Left lobe of liver (tissue), 2 donors: ENCODE measurements at regions not wholly inside any gene's neighbourhood (a gene's known extent, or its start where the extent isn't known, plus 50 kb on each side); places are given as distances from the start of the nearest gene placed in this dataset.

Experiments
- ATAC-seq: fragments of 200-7000 bp; cut with Tn5 transposase; one replicate; pipeline ENCODE4 v1.9.1; 2020; ENCODE audit warnings: mild to moderate bottlenecking, moderate library complexity
- DNase-seq: peaks from one replicate; pipeline ENCODE4 v3.0.0-alpha.2; 2020; ENCODE audit warnings: low spot score
- donor health status: DM: no; HTN: no; CAD: no; lungs with moderate emphysema.
- donor health status: DM: no; HTN: yes; CAD: no.

DNA sequence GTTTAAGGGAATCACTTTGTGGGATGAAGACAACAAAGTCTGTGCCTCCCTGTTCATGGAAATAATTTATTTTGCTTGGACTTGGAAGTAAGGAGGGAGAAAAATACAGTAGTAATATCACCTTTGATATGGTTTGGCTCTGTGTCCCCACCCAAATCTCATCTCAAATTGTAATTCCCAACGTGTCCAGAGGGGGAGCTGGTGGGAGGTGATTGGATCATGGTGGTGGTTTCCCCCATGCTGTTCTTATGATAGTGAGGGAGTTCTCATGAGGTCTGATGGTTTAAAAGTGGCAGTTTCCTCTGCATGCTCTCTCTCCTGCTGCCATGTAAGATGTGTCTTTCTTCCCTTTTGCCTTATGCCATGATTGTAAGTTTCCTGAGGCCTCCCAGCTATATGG lies 460.7 kb downstream of the NOVA1 start:
- ATAC-seq = no peak
- DNase-seq = no peak

- no peak for ATAC-seq
Measured at GRCh38 chr14:26132061-26132645, 465.7 kb downstream of the NOVA1 start.

DNA sequence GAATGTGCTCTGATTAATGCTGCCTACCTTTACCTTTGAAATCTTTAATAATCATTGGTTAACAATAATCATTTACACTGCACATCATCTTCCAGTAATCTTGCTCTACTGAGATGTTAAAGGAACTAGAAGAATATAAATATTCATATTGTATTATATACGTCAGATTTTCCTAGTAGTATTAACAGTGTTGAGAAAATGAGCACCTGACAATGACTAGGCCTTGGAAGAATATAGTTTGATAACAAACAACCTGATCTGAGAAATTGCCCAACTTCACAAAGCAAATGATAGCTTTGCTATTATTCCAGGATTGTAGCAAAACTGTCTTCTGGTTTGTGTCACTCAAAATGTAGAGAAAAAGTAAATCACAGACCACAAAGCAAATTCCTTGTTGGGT lies 467.1 kb downstream of the NOVA1 start:
- DNase-seq (no peak), ATAC-seq (no peak)

More at GRCh38 chr14:26132061-26132645, 465.7 kb downstream of the NOVA1 start:
- DNase-seq = no peak

DNA sequence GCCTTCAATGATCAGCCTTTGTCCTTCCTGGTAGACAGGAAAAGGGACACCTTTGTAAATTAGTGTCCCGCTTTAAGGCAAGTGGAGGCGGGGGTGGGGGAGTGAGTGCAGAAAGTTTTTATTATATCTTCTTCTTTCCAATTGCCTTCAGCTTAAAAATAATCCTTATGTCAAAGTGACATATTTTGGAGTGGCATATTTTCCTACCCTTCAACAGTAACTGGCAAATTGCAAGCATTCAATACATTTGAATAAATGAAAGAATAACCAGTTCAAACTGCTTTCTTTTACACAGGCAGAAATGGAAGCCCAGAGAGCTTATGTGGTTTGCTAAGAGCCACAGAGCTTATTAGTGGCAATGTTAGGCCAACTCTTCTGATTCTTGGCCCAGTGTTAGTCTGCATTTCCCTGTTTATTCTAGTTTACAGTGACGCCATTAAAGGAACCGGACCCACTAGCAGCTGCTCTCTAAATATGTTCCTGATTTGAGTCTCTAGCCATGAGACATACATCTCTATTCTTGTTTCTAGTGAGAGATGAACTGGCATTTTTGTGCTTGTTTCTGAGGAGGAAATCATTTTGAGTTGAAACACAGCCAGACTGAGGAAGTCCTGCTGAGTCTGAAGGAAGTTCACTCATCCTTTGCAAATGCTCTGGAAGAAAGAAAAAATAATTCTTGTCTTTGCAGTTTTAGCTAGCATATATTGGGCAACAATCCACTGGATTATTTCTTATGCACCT lies 468.7 kb downstream of the NOVA1 start:
- DNase-seq (no peak), ATAC-seq (peak; percentile 32)

GRCh38 chr14:26124896-26125438 lies 472.9 kb downstream of the NOVA1 start:
- ATAC-seq (no peak), DNase-seq (no peak)

- DNase-seq (no peak), ATAC-seq (no peak)
Measured at GRCh38 chr14:26123459-26123858, 474.4 kb downstream of the NOVA1 start.

DNA sequence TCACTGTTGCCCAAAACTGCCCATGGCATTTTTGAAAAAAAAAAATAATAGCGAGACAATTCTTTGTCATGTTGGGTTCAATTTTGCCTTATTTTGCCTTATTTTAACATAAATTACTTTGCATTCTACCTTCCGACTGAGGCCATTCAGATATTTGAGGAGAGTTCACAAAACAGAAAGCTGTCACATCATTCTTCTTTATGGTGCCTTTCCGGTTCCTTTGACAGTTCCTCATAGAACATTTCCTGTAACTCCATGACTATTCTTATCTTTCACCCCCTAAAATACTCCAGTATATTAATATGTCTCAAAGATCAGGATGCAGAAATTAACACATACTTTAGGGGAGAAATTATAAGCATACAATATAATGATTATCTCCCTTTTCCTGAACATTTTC lies 476.7 kb downstream of the NOVA1 start:
- DNase-seq = no peak
- ATAC-seq = no peak

GRCh38 chr14:26113911-26114640 lies 483.8 kb downstream of the NOVA1 start:
- ATAC-seq = no peak
- DNase-seq = no peak

- DNase-seq (no peak), ATAC-seq (no peak)
Measured at GRCh38 chr14:26104717-26105116, 493.1 kb downstream of the NOVA1 start.

GRCh38 chr14:26097852-26098251 lies 500.0 kb downstream of the NOVA1 start:
- ATAC-seq (no peak), DNase-seq (no peak)

DNA sequence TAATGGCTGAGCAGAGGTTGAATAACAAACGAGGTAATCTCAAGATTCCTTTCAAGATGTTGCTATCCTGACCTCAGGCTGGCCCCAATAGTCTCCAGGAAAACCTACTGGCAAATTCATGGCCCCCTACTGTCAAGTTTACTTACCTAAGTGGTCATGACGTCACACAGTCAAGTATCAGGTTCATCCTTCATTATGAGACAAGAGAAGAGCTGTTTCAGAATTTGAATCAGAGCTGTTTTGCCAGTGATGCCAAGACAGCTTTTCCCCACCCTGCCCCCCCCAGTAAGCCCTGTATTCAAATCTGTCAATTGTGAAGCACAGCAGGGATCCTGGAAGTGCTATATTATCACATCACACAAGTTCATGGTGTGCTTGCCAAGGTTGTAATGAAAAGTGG lies 509.6 kb downstream of the NOVA1 start:
- DNase-seq (no peak), ATAC-seq (no peak)

DNA sequence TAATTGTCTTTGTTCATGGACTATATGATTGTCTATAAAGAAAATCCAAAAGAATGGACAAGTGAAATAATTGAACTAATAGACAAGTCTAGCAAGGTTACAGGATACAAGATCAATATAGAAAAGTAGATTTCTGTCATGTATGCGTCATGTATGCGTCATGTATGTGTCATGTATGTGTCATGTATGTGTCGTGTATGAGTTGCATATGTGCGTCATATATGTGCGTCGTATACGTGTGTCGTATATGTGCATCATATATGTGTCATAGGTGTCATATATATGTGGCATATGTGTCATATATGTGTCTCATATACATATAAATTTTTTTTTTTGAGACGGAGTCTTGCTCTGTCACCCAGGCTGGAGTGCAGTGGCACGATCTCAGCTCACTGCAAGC lies 516.8 kb downstream of the NOVA1 start:
- DNase-seq (no peak), ATAC-seq (no peak)

- no peak for ATAC-seq
Measured at GRCh38 chr14:26078561-26078960, 519.3 kb downstream of the NOVA1 start.

DNA sequence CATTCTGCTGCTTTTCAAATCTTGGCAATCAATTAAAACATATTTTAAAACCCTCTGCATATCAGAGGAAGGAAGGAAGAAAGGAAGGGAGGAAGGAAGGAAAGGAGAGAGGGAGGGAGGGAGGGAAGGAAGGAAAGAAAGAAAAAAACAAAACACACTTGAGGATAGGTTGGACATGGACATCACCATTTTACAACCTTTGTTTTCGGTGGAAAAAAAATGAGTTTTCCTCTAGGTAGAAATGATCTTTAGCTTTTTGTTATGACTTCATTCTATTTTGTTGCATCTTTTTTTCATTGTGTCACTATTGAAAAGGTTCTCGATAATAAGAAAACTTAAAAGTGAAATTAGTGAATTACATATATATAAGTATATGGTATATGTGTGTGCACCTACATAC lies 522.9 kb downstream of the NOVA1 start:
- ATAC-seq (no peak), DNase-seq (no peak)

More at GRCh38 chr14:26078561-26078960, 519.3 kb downstream of the NOVA1 start:
- DNase-seq = no peak

GRCh38 chr14:26070443-26070842 lies 527.4 kb downstream of the NOVA1 start:
- ATAC-seq = no peak
- DNase-seq = no peak

- ATAC-seq (no peak), DNase-seq (no peak)
Measured at GRCh38 chr14:26067786-26068459, 529.9 kb downstream of the NOVA1 start.

DNA sequence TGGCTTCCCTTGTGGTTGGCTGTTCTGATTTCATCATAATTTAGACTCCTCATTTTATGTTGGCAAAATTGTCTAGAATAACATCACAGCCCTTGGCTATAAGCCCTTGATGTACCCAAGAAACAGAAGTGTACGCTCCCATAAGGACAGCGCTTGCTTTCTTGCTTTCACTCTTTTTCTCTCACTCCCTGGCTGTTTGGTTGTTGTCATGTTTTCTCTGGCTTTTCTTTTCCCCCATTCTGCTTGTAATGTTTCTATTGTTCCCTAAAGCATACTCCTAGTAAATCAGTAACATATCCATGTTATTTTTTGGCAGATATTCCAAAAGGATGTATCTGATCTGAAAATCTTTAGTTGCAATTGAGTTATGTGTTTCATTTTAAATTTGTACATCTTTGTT lies 530.5 kb downstream of the NOVA1 start:
- ATAC-seq = no peak
- DNase-seq = no peak

GRCh38 chr14:26056036-26056616 lies 541.7 kb downstream of the NOVA1 start:
- ATAC-seq (no peak), DNase-seq (no peak)

GRCh38 chr14:26032348-26032747 lies 565.5 kb downstream of the NOVA1 start:
- ATAC-seq (no peak), DNase-seq (no peak)

DNA sequence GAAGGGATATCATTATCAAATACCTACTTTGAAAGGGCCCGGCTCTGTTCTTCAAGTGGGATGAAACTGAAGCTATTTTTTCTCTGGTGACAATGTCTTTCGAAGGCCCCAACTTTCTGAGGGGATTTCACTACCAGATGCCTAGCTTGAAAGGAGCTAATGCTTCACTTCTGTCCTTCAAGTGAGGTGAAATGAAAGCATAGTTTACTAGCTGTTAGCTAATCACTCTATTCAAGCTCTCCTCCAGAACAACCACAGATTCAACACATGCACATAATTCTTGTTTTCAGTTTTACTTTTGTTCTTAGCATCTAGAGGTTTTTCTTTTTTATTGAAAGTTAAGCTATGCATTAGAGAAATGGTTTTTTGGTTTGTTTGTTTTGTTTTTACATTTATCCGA lies 571.4 kb downstream of the NOVA1 start:
- DNase-seq (no peak), ATAC-seq (no peak)

DNA sequence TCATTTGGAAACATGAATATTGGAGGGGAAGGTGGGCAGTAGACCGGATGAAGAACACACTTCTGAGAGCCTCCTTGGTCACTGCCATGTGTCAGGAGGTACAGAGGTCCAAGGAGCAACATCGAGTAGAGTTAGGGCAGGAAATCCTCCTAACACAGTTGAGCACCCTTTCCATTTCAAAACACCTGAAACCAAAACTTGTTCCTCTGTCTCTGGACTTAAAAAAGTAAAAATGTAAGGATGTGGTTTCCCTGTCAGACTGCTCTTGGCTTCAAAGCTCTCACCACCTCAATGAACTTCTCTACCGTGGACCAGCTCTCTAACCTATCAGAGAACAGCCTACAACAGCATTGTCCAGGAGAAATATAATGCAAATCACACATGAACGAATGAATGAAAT lies 573.9 kb downstream of the NOVA1 start:
- DNase-seq (no peak), ATAC-seq (no peak)
